HG02852 (cell line): ENCODE measurements at regions not wholly inside any gene's neighbourhood (a gene's known extent, or its start where the extent isn't known, plus 50 kb on each side); places are given as distances from the start of the nearest gene placed in this dataset.

Source experiments
- ATAC-seq: cut with Tn5 transposase; IDR thresholded peaks from one replicate; pipeline ENCODE4 v1.9.1; 2021; ENCODE audit warnings: mild to moderate bottlenecking, moderate library complexity; ENCODE audit not compliant: unreplicated experiment

DNA sequence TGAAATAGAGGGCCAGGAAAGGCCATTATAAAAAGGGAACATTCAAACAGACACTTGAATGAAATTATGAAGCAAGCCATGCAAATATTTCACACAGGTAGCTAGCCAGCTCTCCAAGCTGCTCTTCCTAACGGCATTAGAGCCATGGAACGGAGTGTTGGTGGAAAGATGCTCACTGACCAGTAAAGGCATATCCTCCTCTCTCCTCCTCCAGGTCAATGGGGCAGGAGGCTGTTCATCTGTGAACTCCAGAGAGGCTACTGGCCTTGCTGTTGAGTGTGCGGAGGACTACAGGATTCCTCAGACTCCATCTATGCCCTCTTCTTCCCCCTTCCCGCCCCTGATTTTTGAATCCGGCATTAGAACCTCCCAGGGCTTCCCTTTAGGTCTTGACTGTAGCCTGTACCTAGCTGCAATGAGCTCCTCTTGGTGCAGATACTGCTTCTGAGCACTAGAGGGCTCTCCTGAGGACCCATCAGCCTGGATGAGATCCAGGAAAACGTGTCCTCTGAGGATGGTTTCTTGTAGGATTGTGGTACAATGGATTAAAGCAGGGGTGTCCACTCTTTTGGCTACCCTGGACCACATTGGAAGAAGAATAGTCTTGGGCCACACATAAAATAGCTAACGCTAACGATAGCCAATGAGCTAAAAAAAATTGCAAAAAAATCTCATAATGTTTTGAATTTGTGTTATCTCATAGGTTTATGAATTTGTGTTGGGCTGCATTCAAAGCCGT is 162.2 kb downstream of the SREK1 start:
- peak; percentile 73 for ATAC-seq

GRCh38 chr5:66306844-66307315 is 162.8 kb downstream of the SREK1 start:
- no peak for ATAC-seq

DNA sequence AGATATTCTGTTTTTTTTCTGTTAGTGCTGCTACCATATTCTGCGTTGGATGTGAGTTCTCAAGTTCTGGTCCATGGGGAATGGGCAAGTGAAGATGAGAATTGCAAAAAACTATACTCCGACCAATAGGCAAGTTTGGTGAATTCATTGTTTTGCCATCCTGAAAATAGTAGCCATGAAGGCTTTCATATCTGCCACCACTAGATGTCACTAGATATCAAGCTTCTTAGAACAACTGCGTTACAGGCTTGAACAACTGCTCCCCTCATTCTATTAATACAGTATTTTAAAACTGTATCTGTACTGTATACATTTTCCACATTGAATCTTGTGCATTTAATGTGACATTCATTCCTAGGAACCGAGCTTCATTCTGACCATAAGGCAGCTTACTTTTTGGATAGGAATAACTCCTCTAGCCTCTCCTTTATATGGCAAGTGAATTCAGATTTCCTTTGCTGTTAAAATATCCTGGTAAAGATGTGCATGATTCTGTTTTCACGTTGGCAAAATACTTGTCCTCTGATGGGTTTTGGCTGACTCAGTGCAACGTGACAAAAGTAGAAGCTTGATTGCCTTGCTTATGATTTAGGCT is 163.6 kb downstream of the SREK1 start:
- no peak for ATAC-seq

GRCh38 chr5:66312266-66312665 is 168.2 kb downstream of the SREK1 start:
- no peak for ATAC-seq

DNA sequence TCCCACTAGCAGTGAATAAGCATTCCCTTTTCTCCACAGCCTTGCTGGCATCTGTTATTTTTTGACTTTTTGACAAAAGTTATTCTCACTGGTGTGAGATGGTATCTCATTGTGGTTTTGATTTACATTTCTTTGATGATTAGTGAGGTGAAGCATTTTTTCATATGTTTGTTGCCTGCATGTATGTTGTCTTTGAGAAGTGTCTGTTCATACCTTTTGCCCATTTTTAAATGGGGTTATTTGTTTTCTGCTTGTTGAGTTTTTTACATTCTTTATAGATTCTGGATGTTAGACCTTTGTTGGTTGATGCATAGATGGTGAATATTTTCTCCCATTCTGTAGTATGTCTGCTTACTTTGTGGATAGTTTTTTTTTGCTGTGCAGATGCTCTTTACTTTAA is 171.7 kb downstream of the SREK1 start:
- no peak for ATAC-seq

GRCh38 chr5:66322786-66323528 is 178.9 kb downstream of the SREK1 start:
- ATAC-seq, result no peak

DNA sequence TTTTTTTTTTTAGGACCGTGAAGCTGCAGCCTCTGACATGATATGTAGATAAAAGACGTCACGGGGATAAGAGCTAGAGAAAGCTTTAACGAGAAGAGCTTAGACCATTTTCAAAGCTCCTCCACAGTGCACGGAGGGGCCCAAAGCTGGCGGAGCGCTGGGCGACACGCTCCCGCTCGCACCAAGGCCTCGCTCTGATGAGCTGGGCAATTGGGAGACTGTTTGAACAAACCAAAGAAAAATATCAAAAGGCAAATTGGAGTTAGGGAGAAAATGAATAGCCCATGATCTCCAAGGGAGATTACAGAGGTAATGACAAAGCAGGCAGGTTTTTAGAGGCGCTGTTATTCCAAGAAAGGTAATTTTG is 179.4 kb downstream of the SREK1 start:
- ATAC-seq, result no peak

- no peak for ATAC-seq
Measured at GRCh38 chr5:66324357-66324756, 180.3 kb downstream of the SREK1 start.

DNA sequence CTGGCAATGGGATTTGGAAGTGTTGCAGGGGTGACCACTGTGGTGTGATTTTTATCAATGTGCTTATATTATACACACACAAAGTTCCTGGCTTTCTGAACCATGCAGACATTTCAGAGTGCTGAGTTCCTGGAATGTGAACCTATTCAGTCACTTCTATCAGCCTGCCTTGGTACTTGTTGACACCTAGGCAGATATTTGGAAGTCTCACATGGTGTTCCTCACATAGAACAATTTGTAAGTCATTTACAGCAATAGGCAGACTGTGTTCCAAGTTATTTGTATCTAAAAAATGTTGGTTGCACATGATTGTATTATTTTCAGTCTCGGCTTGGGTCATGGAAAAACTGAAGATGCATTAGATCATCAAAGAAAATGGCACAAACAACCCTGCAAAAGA is 182.2 kb downstream of the SREK1 start:
- no peak for ATAC-seq

GRCh38 chr5:66327008-66327407 is 182.9 kb downstream of the SREK1 start:
- no peak for ATAC-seq

DNA sequence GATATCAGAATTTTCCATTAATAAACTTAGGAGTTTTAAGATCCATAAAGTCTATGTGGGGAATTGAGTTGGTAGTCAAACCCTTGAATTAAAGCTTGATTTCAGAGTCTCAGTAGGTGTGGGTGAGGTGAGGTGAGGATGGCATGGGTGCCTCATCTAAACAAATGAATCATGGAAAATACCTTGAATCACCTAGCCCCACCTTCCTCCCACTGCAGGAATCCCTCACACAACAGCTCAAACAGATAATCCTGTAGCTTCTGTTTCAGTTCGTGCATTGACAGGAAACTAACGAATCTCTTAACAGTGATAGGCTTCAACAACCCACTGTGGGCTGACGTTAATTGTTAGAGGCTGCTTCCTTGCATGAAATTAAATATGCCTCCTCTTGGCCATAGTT is 185.0 kb downstream of the SREK1 start:
- no peak for ATAC-seq

DNA sequence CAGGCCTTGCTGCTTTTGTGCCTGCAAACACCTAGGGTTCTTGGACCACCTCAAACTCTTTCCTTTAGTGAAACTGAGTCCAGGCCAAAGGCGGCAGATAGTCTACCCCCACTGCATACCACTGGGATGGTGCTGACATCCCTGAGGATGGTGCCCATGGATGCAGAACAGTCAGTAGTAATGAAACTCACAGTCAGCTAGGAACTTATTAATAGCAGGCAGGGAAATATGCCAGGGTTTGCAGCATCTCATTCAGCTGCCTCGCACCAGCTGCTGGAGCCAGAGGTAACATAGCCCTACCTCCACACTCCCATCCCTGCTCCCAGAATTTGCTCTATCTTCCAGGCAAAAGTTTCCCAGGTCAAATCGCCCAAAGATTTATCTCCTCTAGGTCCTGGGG is 189.1 kb downstream of the SREK1 start:
- ATAC-seq, result no peak

GRCh38 chr5:66337626-66338226 is 193.6 kb downstream of the SREK1 start:
- no peak for ATAC-seq

DNA sequence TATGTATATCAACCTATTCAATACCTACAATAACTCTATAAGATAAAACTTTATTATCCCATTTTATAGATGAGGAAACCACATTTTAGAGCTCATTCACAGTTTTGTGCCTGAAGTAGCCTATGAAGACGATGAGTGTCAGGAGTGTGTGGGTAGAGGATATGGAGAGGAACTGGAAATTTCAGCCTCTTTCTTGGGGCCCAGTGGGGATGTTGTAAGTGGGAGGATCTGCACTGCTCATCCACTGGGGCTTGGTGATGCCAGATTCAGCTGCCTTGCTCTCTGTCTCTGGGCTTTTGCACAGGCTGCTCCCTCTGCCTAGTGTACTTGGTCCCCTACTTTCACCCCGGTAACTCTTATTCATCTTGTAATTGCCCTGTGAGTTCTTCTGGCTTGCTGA is 194.7 kb downstream of the SREK1 start:
- no peak for ATAC-seq

GRCh38 chr5:66339896-66340295 is 195.8 kb downstream of the SREK1 start:
- ATAC-seq, result no peak

DNA sequence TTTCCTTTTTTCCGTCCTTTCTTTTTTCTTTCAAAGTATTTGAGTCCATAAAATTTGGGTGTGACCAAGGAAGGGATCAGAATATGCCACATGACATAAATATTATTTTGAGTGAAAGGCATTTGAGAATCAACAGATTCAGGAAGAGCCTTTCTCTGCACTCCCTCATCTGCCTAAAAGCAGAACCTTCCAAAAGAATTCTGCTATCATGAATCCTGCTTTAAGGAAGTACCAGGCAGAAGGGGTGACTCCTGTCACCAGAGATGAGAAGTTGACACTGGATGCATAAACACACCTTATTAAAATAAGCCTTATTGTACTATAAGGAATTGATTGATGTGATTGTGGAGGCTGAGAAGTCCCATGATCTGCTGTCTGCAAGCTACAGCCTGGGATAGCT is 196.7 kb downstream of the SREK1 start:
- ATAC-seq, result no peak

DNA sequence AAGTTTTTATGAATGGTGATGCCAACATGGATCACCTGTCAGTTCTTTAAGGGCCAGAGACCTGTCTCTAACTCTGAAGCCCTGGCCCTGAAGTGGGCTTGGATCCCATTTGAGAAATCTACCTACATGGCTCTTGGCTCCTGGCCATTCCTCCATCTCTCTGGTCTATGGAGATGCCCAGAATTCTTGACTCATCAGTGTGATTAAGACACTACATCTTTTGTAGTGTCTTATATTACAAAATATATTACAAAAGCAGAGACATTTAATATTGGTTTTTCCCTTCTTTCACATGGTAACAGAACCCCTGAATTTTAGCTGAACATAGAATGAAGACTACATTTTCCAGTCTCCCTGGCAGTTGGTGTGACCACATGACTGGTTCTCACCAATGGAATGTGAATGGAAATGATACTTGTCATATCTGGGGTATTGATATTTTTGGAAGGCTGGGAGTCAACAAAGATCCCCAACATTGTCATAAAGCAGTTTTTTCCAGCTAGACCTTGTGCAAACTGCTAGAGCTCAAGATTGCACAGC is 198.3 kb downstream of the SREK1 start:
- no peak for ATAC-seq

DNA sequence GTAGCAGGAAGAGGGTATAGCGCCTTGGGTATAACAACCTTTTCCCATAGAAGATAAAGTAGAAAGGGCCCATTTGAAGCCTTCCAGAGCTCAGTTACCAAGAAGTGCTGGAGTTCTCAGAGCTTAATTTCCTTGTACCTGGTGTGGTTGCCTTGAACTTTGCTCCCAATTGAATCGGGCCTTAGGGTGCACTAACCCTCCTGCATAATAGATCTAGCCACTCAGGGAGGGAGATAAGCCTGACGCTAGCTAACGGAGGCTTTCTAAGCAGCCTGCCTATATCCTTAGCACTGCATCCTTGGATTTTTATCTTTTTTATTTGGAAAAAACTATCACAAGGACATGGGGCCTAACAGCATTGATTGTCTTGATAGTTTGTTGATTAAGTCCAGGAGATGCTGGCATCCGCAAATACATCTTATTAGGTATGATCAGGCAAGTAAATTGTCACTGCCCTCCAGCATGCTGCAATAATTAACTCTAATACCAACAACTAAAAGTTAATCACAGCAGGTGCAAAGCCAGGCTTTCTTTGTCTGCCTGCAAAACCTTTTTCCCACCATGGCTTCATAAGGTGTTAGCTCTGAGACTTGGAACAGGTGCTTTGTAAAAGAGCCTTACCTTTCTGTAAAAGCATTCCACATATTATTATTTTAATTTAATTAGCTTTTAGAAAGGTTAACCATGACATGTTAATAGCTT is 199.4 kb downstream of the SREK1 start:
- ATAC-seq, result no peak

GRCh38 chr5:66344544-66344943 is 200.4 kb downstream of the SREK1 start:
- no peak for ATAC-seq

GRCh38 chr5:66345281-66345680 is 201.2 kb downstream of the SREK1 start:
- no peak for ATAC-seq

- ATAC-seq, result no peak
Measured at GRCh38 chr5:66346869-66347268, 202.8 kb downstream of the SREK1 start.
